HUES48 (cell line): ENCODE measurements at regions not wholly inside any gene's neighbourhood (a gene's known extent, or its start where the extent isn't known, plus 50 kb on each side); places are given as distances from the start of the nearest gene placed in this dataset.

Source experiments
- H3K27ac ChIP-seq: one replicate; pipeline ENCODE4 v1.7.0; 2013; ENCODE audit warnings: low read depth, low read length, inconsistent platforms
- H3K27me3 ChIP-seq: 2 replicates; pipeline ENCODE4 v1.6.1; 2013; ENCODE audit warnings: mild to moderate bottlenecking, low read length; ENCODE audit not compliant: control insufficient read depth, insufficient read depth
- H3K36me3 ChIP-seq: 2 replicates; pipeline ENCODE4 v1.6.1; 2013; ENCODE audit warnings: low read length; ENCODE audit not compliant: control insufficient read depth, insufficient read depth
- H3K4me1 ChIP-seq: 2 replicates; pipeline ENCODE4 v1.6.1; 2013; ENCODE audit warnings: mild to moderate bottlenecking, low read length; ENCODE audit not compliant: control insufficient read depth, insufficient read depth
- H3K4me3 ChIP-seq: 2 replicates; pipeline ENCODE4 v1.5.1; 2013; ENCODE audit warnings: mild to moderate bottlenecking, low read depth, low read length
- H3K9ac ChIP-seq: 2 replicates; pipeline ENCODE4 v1.6.1; 2013; ENCODE audit warnings: mild to moderate bottlenecking, low read depth, low read length, moderate library complexity
- H3K9me3 ChIP-seq: 2 replicates; pipeline ENCODE4 v1.6.1; 2013; ENCODE audit warnings: low read length; ENCODE audit not compliant: control insufficient read depth, insufficient read depth

- Histone ChIP-seq H3K4me3 (no peak overlapping the region), H3K27me3 (no peaks in the 10 kb centered on the region), H3K9me3 (no peaks in the 10 kb centered on the region), H3K4me1 (no peaks in the 10 kb centered on the region), H3K27ac (no peak overlapping the region), H3K36me3 (no peaks in the 10 kb centered on the region), H3K9ac (no peak overlapping the region)
These were observed 119.2 kb downstream of the S1PR1 start for GRCh38 chr1:101356013-101356412.

DNA sequence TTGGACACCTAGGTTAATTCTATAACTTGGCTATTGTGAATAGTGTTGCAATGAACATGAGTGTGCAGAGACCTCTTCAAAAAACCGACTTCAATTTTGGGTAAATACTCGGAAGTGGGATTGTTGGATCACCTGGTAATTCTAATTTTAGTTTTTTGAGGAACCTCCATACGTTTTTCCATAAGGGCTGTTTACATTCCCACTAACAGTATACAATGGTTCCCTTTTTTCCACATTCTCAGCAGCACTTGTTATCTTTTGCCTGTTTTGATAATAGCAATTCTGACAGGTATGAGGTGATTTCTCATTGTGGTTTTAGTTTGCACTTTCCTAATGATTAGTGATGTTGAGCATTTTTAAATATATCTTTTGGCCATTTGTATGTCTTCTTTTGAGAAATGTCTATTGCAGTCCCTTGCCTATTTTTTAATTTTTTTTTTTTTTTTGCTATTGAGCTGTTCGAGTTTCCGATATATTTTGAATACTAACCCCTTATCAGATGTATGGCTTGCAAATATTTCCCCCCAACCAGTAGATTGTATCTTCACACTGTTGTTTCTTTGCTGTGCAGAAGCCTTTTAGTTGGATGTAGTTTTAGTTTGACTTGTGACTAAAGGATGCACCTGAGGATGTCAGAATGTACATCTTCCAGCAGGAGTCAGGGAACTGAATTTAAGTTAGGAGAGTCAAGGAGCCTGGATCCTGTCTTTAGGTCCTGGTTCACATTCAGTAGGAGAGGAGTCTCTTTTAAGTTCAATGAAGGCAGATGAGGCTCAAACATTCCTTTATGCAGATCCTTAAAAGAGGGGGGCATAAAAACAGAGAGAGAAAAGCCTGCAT lies 120.0 kb downstream of the S1PR1 start:
- Histone ChIP-seq H3K27me3 (no peaks in the 10 kb centered on the region), H3K4me3 (no peak overlapping the region), H3K27ac (no peak overlapping the region), H3K9ac (no peak overlapping the region), H3K4me1 (no peaks in the 10 kb centered on the region), H3K36me3 (no peaks in the 10 kb centered on the region), H3K9me3 (no peaks in the 10 kb centered on the region)

- H3K9ac ChIP-seq, result no peak overlapping the region
These were observed 120.7 kb downstream of the S1PR1 start for GRCh38 chr1:101357444-101357986.

DNA sequence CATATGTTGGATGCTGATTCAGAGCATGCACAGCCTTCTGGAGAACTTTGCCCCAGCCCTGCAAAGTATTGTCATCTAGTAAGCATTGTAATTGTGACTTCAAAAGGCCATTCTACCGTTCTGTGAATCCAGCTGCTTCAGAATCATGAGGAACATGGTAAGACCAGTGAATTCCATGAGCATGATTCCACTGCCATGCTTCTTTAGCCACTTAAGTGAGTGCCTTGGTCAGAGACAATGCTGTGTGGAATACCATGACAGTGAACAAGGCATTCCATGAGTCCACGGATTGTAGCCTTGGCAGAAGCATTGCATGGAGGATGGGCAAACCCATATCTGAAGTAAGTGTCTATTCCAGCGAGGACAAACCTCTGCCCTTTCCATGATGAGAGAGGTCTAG lies 123.7 kb downstream of the S1PR1 start:
- no peak overlapping the region for H3K9ac ChIP-seq
- H3K36me3 ChIP-seq, result no peaks in the 10 kb centered on the region
- H3K27ac ChIP-seq, result no peak overlapping the region
- no peaks in the 10 kb centered on the region for H3K9me3 ChIP-seq
- H3K4me3 ChIP-seq, result no peak overlapping the region
- no peaks in the 10 kb centered on the region for H3K27me3 ChIP-seq
- H3K4me1 ChIP-seq, result no peaks in the 10 kb centered on the region

More at GRCh38 chr1:101357444-101357986, 120.7 kb downstream of the S1PR1 start:
- Histone ChIP-seq H3K9me3 (no peaks in the 10 kb centered on the region), H3K36me3 (no peaks in the 10 kb centered on the region), H3K27me3 (no peaks in the 10 kb centered on the region), H3K4me3 (no peak overlapping the region), H3K27ac (no peak overlapping the region), H3K4me1 (no peaks in the 10 kb centered on the region)

GRCh38 chr1:101363891-101364318 lies 127.1 kb downstream of the S1PR1 start:
- Histone ChIP-seq H3K9ac (no peak overlapping the region), H3K4me3 (no peak overlapping the region), H3K9me3 (no peaks in the 10 kb centered on the region), H3K27me3 (no peaks in the 10 kb centered on the region), H3K36me3 (no peaks in the 10 kb centered on the region), H3K27ac (no peak overlapping the region), H3K4me1 (no peaks in the 10 kb centered on the region)

GRCh38 chr1:101364370-101365120 lies 127.7 kb downstream of the S1PR1 start:
- H3K4me1 ChIP-seq, result no peaks in the 10 kb centered on the region
- no peak overlapping the region for H3K9ac ChIP-seq
- H3K9me3 ChIP-seq, result no peaks in the 10 kb centered on the region
- no peak overlapping the region for H3K4me3 ChIP-seq
- no peaks in the 10 kb centered on the region for H3K36me3 ChIP-seq
- H3K27ac ChIP-seq, result no peak overlapping the region
- H3K27me3 ChIP-seq, result no peaks in the 10 kb centered on the region

DNA sequence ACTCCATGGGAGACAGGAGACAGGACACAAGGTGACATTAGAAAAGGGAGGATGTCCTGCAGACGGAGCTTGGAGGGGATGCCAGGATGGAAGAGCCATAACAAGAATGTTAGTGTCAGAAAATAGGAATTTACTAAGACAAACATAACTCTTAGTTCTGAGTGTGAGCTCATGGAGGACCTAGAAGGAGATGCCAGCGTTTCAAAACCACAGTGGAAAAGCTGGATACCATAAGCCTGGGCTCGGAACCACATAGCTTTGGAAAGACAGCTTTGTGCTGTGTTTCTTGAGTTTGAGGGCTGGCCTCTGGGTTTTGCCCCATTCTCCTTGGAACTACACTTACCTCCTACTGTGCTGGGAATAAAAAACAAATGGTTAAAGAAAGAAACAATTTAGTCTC lies 128.4 kb downstream of the S1PR1 start:
- no peaks in the 10 kb centered on the region for H3K4me1 ChIP-seq
- no peaks in the 10 kb centered on the region for H3K36me3 ChIP-seq
- H3K4me3 ChIP-seq, result no peak overlapping the region
- H3K9me3 ChIP-seq, result no peaks in the 10 kb centered on the region
- no peak overlapping the region for H3K9ac ChIP-seq
- H3K27me3 ChIP-seq, result no peaks in the 10 kb centered on the region
- H3K27ac ChIP-seq, result no peak overlapping the region

GRCh38 chr1:101365878-101366277 lies 129.1 kb downstream of the S1PR1 start:
- Histone ChIP-seq H3K27ac (no peak overlapping the region), H3K36me3 (no peaks in the 10 kb centered on the region), H3K4me3 (no peak overlapping the region), H3K27me3 (no peaks in the 10 kb centered on the region), H3K4me1 (no peaks in the 10 kb centered on the region), H3K9ac (no peak overlapping the region), H3K9me3 (no peaks in the 10 kb centered on the region)

GRCh38 chr1:101366513-101367215 lies 129.8 kb downstream of the S1PR1 start:
- Histone ChIP-seq H3K36me3 (no peaks in the 10 kb centered on the region), H3K9me3 (no peaks in the 10 kb centered on the region), H3K4me3 (no peak overlapping the region), H3K27ac (no peak overlapping the region), H3K27me3 (no peaks in the 10 kb centered on the region), H3K4me1 (no peaks in the 10 kb centered on the region), H3K9ac (no peak overlapping the region)

GRCh38 chr1:101367630-101368029 lies 130.8 kb downstream of the S1PR1 start:
- no peaks in the 10 kb centered on the region for H3K4me1 ChIP-seq
- no peaks in the 10 kb centered on the region for H3K27me3 ChIP-seq
- H3K9me3 ChIP-seq, result no peaks in the 10 kb centered on the region
- H3K27ac ChIP-seq, result no peak overlapping the region
- no peak overlapping the region for H3K4me3 ChIP-seq
- H3K9ac ChIP-seq, result no peak overlapping the region
- H3K36me3 ChIP-seq, result no peaks in the 10 kb centered on the region
